Osteoblast (primary cell): ENCODE measurements at regions not wholly inside any gene's neighbourhood (a gene's known extent, or its start where the extent isn't known, plus 50 kb on each side); places are given as distances from the start of the nearest gene placed in this dataset.

Experiments used
- DNase-seq: peaks from one replicate; pipeline ENCODE4 v3.0.0; 2011; ENCODE audit warnings: low spot score, mixed read lengths; ENCODE audit not compliant: insufficient read length; ENCODE audit errors: missing footprints
- H2AFZ ChIP-seq: 2 replicates; pipeline ENCODE4 v1.6.0; 2011; ENCODE audit warnings: mild to moderate bottlenecking, low read length
- H3K27ac ChIP-seq: 2 replicates; pipeline ENCODE4 v1.5.1; 2011; ENCODE audit warnings: mild to moderate bottlenecking, low read depth, low read length, moderate library complexity
- H3K27me3 ChIP-seq: 2 replicates; pipeline ENCODE4 v1.6.0; 2012; ENCODE audit warnings: mild to moderate bottlenecking, control low read depth, inconsistent platforms, low read length, moderate library complexity; ENCODE audit not compliant: insufficient read depth
- H3K36me3 ChIP-seq: 2 replicates; pipeline ENCODE4 v1.5.1; 2011; ENCODE audit warnings: mild to moderate bottlenecking, low read length, control low read depth, moderate library complexity; ENCODE audit not compliant: insufficient read depth
- H3K4me1 ChIP-seq: 2 replicates; pipeline ENCODE4 v1.5.1; 2011; ENCODE audit warnings: mild to moderate bottlenecking, low read length, control low read depth, moderate library complexity; ENCODE audit not compliant: insufficient read depth
- H3K4me2 ChIP-seq: 2 replicates; pipeline ENCODE4 v1.6.0; 2011; ENCODE audit warnings: mild to moderate bottlenecking, low read length; ENCODE audit not compliant: insufficient read depth
- H3K4me3 ChIP-seq: fragments of 200-600 bp; sonication (generic); 3 replicates; pipeline ENCODE4 v1.5.1; 2012; ENCODE audit warnings: mild to moderate bottlenecking, low read length, inconsistent platforms; ENCODE audit not compliant: insufficient read depth
- H3K79me2 ChIP-seq: 2 replicates; pipeline ENCODE4 v1.6.0; 2012; ENCODE audit warnings: mild to moderate bottlenecking, low read length, control low read depth, inconsistent platforms; ENCODE audit not compliant: insufficient read depth
- H3K9me3 ChIP-seq: 2 replicates; pipeline ENCODE4 v1.5.1; 2011; ENCODE audit warnings: low read depth, low read length, control low read depth
- H4K20me1 ChIP-seq: 2 replicates; pipeline ENCODE4 v1.6.0; 2012; ENCODE audit warnings: mild to moderate bottlenecking, low read length, control low read depth; ENCODE audit not compliant: insufficient read depth
- TF ChIP-seq, protein P1 (sequence below): IDR thresholded peaks from 2 replicates; pipeline ENCODE4 v1.5.1; 2011; ENCODE audit warnings: mild to moderate bottlenecking, low read depth, low read length, moderate library complexity; ENCODE audit errors: extremely low read depth

DNA sequence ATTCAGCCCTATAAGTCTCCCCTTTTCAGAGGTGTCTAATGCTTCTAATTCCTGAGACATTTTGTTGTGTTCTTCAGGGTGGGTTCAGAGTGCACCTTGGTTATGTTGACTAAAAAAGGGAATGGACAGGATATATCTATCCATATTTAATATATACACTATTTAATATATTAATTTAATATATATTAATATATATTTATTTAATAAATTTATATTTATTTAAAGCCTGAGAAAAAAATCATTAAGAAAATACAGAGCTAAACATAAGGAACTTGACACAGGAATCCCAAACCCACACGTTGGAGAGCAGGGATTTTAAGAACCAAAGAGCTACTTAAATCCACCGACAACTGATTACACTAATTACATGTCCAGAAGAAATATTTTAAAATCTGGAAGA, 674.2 kb upstream of the KIRREL3 start:
- H4K20me1 ChIP-seq = no peaks in the 10 kb centered on the region
- H3K27ac ChIP-seq = no peak overlapping the region
- H3K79me2 ChIP-seq = no peaks in the 10 kb centered on the region

DNA sequence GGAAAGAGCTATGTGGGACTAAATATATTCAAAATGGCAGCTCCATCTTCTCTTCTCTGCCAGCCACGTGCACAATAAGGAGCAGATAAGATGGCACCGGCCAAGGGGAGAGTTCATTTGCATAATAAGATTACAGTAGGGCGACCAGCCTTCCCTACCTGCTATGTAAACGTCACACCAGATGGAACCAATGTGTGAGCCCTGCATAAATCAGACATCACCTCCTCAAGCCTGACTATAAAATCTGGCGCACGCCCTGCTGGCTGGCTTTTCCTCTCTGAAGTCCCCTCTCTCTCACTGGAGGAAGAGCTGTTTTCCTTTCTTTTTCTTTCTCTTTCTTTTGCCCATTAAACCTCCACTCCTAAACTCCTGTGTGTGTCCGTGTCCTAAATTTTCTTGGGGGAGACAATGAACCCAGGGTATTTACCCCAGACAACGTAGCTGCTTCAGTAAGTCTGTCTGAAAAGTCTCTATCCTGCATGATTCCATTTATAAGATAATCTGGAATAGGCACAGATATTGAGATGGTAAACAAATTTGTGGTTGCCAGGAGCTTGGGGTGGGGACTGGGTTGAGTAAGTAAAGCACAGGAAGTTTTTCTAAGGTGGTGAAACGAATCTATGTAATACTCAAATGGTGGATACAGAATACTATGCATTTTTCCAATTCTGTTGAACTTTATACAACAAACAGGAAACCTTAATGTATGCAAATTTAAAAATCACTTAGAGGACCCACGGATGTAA, 670.0 kb upstream of the KIRREL3 start:
- Histone ChIP-seq H3K27me3 (no peaks in the 10 kb centered on the region), H2AFZ (no peak overlapping the region), H3K4me2 (no peak overlapping the region), H3K27ac (no peak overlapping the region), H4K20me1 (no peaks in the 10 kb centered on the region), H3K9me3 (no peaks in the 10 kb centered on the region), H3K79me2 (no peaks in the 10 kb centered on the region), H3K4me1 (no peaks in the 10 kb centered on the region), H3K36me3 (no peaks in the 10 kb centered on the region), H3K4me3 (no peak overlapping the region)
- no peak for DNase-seq
- TF ChIP-seq, protein P1, sequence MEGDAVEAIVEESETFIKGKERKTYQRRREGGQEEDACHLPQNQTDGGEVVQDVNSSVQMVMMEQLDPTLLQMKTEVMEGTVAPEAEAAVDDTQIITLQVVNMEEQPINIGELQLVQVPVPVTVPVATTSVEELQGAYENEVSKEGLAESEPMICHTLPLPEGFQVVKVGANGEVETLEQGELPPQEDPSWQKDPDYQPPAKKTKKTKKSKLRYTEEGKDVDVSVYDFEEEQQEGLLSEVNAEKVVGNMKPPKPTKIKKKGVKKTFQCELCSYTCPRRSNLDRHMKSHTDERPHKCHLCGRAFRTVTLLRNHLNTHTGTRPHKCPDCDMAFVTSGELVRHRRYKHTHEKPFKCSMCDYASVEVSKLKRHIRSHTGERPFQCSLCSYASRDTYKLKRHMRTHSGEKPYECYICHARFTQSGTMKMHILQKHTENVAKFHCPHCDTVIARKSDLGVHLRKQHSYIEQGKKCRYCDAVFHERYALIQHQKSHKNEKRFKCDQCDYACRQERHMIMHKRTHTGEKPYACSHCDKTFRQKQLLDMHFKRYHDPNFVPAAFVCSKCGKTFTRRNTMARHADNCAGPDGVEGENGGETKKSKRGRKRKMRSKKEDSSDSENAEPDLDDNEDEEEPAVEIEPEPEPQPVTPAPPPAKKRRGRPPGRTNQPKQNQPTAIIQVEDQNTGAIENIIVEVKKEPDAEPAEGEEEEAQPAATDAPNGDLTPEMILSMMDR = no peak

More for the DNA sequence above, 674.2 kb upstream of the KIRREL3 start:
- no peak overlapping the region for H2AFZ ChIP-seq
- TF ChIP-seq, protein P1 = no peak
- H3K27me3 ChIP-seq = no peaks in the 10 kb centered on the region
- H3K4me1 ChIP-seq = no peaks in the 10 kb centered on the region
- no peaks in the 10 kb centered on the region for H3K9me3 ChIP-seq
- H3K36me3 ChIP-seq = no peaks in the 10 kb centered on the region
- DNase-seq = no peak
- H3K4me2 ChIP-seq = no peak overlapping the region
- no peak overlapping the region for H3K4me3 ChIP-seq

DNA sequence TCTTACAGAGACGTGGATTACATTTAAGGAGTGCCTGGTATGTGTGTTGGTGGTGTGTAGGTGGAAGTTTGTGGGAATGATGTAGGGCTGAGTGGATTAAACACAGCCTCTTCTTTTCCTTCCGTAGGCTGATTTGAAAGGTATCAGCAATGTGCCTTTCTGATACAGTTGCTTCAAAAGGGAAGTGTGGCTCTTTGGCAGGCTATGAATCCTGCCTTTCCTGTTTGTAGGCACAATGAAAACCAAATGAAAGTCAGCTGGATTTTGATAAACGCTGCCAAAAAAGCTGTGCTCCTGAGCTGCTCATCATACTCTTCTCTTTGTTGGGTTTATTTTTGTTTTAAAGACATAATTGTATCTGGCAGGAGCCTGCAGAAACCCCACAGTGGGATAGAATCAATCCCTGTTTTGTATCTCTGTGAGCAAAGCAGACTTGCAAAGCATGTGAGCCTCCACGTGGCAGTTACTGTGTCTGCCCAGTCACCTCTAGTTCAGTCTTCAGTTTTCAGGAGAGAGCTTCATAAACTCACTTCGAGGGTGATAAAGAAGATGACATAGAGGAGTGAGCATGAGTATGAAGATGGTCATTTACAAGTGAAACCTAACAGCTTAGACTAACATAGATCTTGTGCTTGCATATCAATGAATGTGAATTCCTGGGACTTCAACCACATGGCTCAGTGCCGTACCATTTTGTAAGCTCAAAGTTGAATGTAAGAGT, 655.7 kb upstream of the KIRREL3 start:
- Histone ChIP-seq H3K27ac (no peak overlapping the region), H3K4me3 (no peak overlapping the region), H3K79me2 (no peaks in the 10 kb centered on the region), H2AFZ (no peak overlapping the region), H3K4me1 (no peaks in the 10 kb centered on the region), H3K9me3 (peaks cover 2% of the 10 kb centered on the region), H3K27me3 (no peaks in the 10 kb centered on the region), H4K20me1 (no peaks in the 10 kb centered on the region), H3K4me2 (no peak overlapping the region), H3K36me3 (no peaks in the 10 kb centered on the region)
- DNase-seq = no peak
- TF ChIP-seq, protein P1 = no peak

DNA sequence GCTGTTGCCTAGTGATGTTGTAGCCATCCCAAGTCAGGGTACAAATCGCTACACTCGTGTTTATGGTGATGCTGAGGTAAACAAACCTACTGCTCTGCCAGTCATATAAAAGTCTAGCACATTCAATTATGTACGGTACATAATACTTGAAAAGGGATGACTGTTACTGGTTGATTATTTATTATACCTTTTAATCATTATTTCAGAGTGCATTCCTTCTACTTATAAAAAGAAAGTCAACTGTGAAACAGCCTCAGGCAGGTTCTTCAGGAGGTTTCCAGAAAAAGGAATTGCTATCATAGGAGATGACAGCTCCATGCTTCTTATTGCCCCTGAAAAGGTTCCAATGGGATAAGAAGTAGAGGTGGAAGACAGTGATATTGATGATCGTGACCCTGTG, 652.5 kb upstream of the KIRREL3 start:
- no peak overlapping the region for H2AFZ ChIP-seq
- no peaks in the 10 kb centered on the region for H3K36me3 ChIP-seq
- DNase-seq = no peak
- no peaks in the 10 kb centered on the region for H4K20me1 ChIP-seq
- no peaks in the 10 kb centered on the region for H3K79me2 ChIP-seq
- H3K4me3 ChIP-seq = no peak overlapping the region
- TF ChIP-seq, protein P1 = no peak
- no peaks in the 10 kb centered on the region for H3K4me1 ChIP-seq
- no peak overlapping the region for H3K4me2 ChIP-seq
- H3K27me3 ChIP-seq = no peaks in the 10 kb centered on the region
- H3K9me3 ChIP-seq = peaks cover 2% of the 10 kb centered on the region
- no peak overlapping the region for H3K27ac ChIP-seq
